Large intestine (tissue), 3 donors: ENCODE measurements at regions not wholly inside any gene's neighbourhood (a gene's known extent, or its start where the extent isn't known, plus 50 kb on each side); places are given as distances from the start of the nearest gene placed in this dataset.

Source experiments
- DNase-seq, 2 donors: peaks; one replicate each; pipeline versions ENCODE4 v3.0.0 to v3.0.0-alpha.2; 2013
- H3K27ac ChIP-seq: one replicate; pipeline ENCODE4 v1.5.1; 2013; ENCODE audit warnings: low read length
- H3K27me3 ChIP-seq: 2 replicates; pipeline ENCODE4 v1.6.1; 2013; ENCODE audit warnings: low read length; ENCODE audit not compliant: control insufficient read depth, insufficient read depth
- H3K36me3 ChIP-seq: 2 replicates; pipeline ENCODE4 v1.6.1; 2013; ENCODE audit warnings: low read length; ENCODE audit not compliant: control insufficient read depth, insufficient read depth
- H3K4me1 ChIP-seq: one replicate; pipeline ENCODE4 v1.6.1; 2013; ENCODE audit warnings: low read length; ENCODE audit not compliant: control insufficient read depth, insufficient read depth
- H3K4me3 ChIP-seq: one replicate; pipeline ENCODE4 v1.5.1; 2013; ENCODE audit warnings: low read length
- H3K9me3 ChIP-seq: one replicate; pipeline ENCODE4 v1.6.1; 2013; ENCODE audit warnings: mild to moderate bottlenecking, low read depth, low read length, moderate library complexity; ENCODE audit not compliant: control insufficient read depth
- WGBS: methylation state at CpG from one replicate; pipeline ENCODE4 v1.1.5; 2013; ENCODE audit warnings: low lambda C conversion rate; ENCODE audit not compliant: insufficient coverage; 5-methylcytosine and 5-hydroxymethylcytosine counted together

DNA sequence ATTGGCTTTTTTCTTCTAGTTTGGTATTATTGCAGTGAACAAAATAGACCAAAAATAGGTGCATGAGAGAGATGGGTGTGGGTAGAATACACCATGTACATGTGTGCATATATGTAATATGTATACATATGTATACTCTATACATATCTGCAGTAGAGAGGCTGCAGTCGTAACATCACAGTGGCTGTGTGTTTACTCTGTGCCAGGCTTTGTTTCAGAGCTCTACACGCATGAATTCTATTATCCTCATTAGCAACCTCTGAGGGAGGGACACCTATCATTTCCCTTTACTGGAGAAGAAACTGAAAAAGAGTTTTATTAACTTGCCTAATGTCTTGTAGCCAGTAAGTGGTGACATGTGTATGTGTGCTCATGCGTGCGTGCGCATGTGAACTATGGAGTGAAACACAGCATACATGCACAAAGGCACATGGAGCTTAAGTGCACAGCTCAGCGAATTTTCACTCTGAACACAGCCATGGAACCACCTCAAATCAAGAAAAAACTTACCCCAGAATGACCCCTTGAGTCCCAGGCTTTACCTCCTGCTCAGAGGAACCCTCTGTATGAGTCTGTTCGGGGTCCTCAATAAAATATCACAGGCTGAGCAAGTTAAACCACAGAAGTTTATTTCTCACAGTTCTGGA lies 452.5 kb downstream of the CDH26 start:
- Histone ChIP-seq H3K9me3 (no peaks in the 10 kb centered on the region), H3K4me1 (no peaks in the 10 kb centered on the region), H3K36me3 (no peaks in the 10 kb centered on the region), H3K27me3 (no peaks in the 10 kb centered on the region), H3K4me3 (no peak overlapping the region), H3K27ac (no peak overlapping the region)
- 100% methylated on average over 1 of the region's 7 CpGs for WGBS
- no peak for DNase-seq

DNA sequence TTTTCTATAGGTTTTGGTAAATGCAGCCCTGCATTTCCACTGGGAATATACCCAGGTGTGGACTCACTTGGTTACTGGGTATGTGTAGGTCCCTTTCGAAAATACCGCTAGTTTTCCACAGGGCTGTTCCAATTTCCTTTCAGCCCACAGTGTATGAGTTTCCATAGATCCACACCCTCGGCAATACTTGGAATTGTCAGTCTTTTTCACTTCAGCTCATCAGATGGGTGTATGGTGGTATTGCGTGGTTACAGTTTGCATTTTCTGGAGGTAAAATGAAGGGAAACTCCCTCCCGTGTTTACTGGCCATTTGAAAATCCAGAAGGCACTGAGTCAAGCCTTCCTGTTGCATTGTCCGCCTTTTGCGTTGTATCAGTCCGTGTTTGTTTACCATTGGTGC lies 453.6 kb downstream of the CDH26 start:
- H3K9me3 ChIP-seq = no peaks in the 10 kb centered on the region
- no peak for DNase-seq
- H3K27me3 ChIP-seq = no peaks in the 10 kb centered on the region
- H3K27ac ChIP-seq = no peak overlapping the region
- H3K4me1 ChIP-seq = no peaks in the 10 kb centered on the region
- no peak overlapping the region for H3K4me3 ChIP-seq
- H3K36me3 ChIP-seq = no peaks in the 10 kb centered on the region
- 100% methylated on average over 2 of the region's 8 CpGs for WGBS

DNA sequence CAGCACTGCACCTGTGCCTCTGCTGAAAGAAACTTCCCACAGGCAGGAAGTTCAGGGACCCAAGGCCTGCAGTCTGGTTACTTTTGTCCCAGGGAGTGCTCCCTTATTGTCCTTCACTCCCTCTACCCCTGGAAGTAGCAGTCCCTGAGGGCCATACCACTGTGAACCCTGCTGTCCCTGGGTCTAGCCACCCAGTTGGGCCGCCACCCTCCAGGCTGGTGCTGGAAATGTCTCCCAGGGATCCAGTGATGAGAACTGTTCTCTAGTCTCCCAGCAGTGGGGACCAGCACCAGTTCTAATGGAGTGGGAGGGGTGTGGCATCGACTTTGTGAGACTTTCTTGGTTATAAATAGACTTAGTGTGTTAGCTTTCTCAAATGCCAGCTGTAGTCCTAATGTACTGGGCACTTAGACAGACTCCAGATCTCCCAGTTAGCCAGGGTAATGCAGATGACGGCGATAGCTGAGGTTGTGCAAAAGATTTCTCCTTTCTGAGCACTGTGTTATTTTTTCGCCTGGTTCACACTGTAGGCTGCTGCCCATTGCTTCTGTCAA lies 462.5 kb downstream of the CDH26 start:
- Histone ChIP-seq H3K36me3 (no peaks in the 10 kb centered on the region), H3K4me3 (no peak overlapping the region), H3K27ac (no peak overlapping the region), H3K9me3 (no peaks in the 10 kb centered on the region), H3K4me1 (no peaks in the 10 kb centered on the region), H3K27me3 (no peaks in the 10 kb centered on the region)
- no peak for DNase-seq
- 80% methylated on average over 2 of the region's 5 CpGs for WGBS

DNA sequence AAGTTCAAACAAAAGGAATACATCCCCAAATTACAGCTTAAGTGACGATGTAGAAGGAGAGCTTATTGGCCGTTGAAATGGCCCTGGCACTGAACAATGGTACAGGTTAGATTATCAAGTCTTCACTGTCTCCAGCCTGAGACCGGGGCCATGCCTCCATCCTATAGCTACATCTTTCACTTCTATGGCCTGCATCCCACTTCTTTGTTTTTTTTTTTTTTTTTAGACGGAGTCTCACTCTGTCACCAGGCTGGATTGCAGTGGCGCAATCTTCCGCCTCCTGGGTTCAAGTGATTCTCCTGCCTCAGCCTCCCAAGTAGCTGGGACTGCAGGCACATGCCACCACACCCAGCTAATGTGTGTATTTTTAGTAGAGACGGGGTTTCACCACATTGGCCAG lies 464.6 kb downstream of the CDH26 start:
- H3K4me1 ChIP-seq = no peaks in the 10 kb centered on the region
- no peak for DNase-seq
- H3K36me3 ChIP-seq = no peaks in the 10 kb centered on the region
- no peak overlapping the region for H3K27ac ChIP-seq
- 93% methylated on average over 2 of the region's 7 CpGs for WGBS
- H3K27me3 ChIP-seq = no peaks in the 10 kb centered on the region
- no peak overlapping the region for H3K4me3 ChIP-seq
- no peaks in the 10 kb centered on the region for H3K9me3 ChIP-seq

DNA sequence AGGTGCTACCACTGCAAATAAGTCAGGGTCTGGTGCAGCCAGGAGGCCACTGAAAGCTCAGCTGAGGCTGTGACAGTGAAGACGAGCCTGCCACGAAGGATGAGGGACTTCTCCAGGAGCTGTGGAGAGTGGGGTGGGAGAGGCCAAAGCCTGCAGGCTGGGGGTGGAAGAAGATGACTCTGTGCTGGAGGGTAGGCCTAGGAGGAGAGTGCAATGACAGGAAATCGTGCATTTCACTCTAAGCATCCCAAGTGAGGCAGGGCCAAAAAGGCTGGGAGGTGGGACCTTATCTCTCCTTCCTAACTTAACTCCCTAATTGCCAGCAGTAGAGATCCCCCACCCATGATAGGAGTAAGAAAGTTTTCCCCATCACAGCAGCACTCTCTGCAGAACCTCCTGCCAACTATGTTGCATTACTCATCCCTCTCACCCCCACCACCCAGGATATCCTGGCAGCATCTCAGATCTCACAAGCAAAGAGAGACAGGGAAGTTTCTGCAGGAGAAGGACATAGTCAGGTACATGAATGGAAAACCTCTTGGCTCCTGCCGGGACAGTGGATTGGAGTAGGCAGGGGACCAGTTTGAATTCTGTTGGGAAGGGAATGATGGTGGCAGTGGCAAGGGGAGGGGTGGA lies 466.2 kb downstream of the CDH26 start:
- no peak overlapping the region for H3K4me3 ChIP-seq
- H3K27ac ChIP-seq = no peak overlapping the region
- no peak for DNase-seq
- no peaks in the 10 kb centered on the region for H3K27me3 ChIP-seq
- H3K36me3 ChIP-seq = no peaks in the 10 kb centered on the region
- no CpG with 5 or more reads among the region's 4 CpGs for WGBS
- no peaks in the 10 kb centered on the region for H3K9me3 ChIP-seq
- no peaks in the 10 kb centered on the region for H3K4me1 ChIP-seq

DNA sequence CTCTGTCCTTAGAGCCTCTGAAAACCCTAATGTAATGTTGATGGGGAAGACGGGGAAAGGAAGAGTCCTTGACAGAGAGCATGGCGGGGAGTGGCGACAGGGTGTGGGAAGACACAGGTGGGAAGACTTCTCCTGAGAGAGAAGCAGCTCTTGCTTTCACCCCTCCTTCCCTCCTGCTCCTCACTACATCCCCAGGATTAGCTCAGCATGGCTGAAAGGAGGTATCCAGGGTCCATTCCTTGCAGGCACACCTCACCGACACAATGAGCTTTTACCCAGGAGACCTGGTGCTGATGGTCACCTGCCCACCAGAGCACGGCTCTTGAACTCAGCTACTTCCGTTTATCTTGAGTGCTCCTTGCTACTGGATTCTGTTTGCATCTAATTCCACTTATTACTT lies 469.3 kb downstream of the CDH26 start:
- DNase-seq = no peak
- H3K9me3 ChIP-seq = no peaks in the 10 kb centered on the region
- no peak overlapping the region for H3K4me3 ChIP-seq
- no peaks in the 10 kb centered on the region for H3K27me3 ChIP-seq
- no CpG with 5 or more reads among the region's 6 CpGs for WGBS
- H3K27ac ChIP-seq = no peak overlapping the region
- H3K4me1 ChIP-seq = no peaks in the 10 kb centered on the region
- H3K36me3 ChIP-seq = no peaks in the 10 kb centered on the region

DNA sequence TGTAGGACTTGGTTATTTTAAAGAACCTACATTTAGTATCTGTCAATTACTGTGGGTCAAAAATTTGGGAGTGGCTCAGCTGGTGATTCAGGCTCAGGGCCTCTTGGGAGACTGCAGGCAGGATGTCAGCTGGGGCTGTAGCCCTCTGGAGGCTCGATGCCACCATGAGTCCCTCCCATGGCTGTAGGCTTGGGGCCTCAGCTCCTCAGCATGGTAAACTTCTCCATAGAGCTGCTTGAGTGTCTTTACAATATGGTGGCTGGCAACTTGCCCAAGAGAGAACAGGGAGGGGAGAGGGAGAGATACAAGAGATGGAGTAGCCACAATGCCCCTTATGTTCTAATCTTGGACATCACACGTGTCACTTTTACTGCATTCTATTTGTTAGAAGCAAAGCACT lies 470.4 kb downstream of the CDH26 start:
- Histone ChIP-seq H3K36me3 (no peaks in the 10 kb centered on the region), H3K9me3 (no peaks in the 10 kb centered on the region), H3K4me3 (no peak overlapping the region), H3K27ac (no peak overlapping the region), H3K27me3 (no peaks in the 10 kb centered on the region), H3K4me1 (no peaks in the 10 kb centered on the region)
- 60% methylated on average over 1 of the region's 2 CpGs for WGBS
- no peak for DNase-seq

DNA sequence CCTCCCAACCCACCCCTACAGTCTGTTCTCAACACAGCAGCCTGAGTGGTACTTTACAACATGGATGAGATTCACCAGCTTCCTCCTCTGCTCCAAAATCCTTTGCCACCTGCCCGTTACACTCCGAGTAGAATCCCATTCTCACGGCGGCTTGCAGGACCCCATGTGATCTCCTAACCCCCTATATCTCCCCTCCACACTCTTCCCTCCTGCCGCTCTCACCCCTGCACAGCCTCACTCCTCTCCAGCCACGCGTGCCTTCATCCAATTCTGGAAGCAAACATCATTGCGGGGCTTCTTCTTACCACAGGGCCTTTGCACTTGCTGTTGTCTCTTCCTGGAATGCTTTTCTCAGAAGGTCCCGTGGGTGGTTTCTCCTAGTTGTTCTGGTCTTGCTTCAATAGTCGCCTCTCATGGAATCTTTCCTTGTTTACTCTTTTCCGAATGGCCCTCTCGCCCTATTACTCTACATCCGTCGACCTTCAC lies 472.3 kb downstream of the CDH26 start:
- Histone ChIP-seq H3K27me3 (no peaks in the 10 kb centered on the region), H3K9me3 (no peaks in the 10 kb centered on the region), H3K4me1 (no peaks in the 10 kb centered on the region), H3K27ac (no peak overlapping the region), H3K36me3 (no peaks in the 10 kb centered on the region), H3K4me3 (no peak overlapping the region)
- WGBS = 98% methylated on average over 8 of the region's 14 CpGs
- DNase-seq = no peak

DNA sequence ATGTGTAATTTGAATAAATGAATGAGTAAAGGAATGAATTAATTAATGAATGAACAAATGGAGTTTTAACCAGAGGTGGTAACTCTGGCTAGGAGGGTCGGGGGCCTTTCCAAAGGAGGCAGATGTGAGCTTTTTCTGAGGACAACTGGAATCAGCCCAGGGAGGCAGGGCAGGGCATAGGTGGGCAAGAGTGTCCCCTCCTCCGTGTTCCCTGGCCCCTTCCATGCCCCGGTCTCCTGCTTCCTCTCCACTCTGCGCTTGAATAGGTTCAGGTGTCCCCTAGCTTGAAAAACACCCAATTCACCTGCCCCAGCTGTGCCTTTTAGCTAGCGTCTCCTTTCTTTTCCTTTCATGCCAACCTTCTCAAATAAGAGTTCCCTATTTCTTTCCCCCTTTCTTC lies 473.1 kb downstream of the CDH26 start:
- H3K27ac ChIP-seq = no peak overlapping the region
- no peak overlapping the region for H3K4me3 ChIP-seq
- no peaks in the 10 kb centered on the region for H3K27me3 ChIP-seq
- H3K36me3 ChIP-seq = no peaks in the 10 kb centered on the region
- no peaks in the 10 kb centered on the region for H3K9me3 ChIP-seq
- DNase-seq = no peak
- H3K4me1 ChIP-seq = no peaks in the 10 kb centered on the region
- 93% methylated on average over 3 of the region's 5 CpGs for WGBS

DNA sequence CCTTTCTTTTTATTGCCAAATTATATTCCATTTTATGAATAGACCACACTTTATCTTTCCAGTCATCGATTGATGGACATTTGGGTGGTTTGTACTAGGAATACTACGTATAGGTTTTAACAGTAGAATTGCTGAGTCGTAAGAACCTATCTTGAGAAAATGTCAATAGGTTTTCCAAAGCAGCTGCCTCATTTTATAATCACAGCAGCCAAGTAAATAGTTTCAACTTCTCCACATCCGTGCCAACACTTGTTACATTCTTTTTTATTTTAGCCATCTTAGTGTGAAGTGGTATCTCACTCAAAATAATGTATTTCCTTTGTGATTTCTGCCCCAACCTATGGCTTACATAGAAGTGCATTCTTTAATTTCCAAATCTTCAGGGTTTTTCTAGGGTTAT lies 479.2 kb downstream of the CDH26 start:
- 76% methylated on average over 4 of the region's 4 CpGs for WGBS
- Histone ChIP-seq H3K4me3 (no peak overlapping the region), H3K4me1 (no peaks in the 10 kb centered on the region), H3K9me3 (no peaks in the 10 kb centered on the region), H3K36me3 (no peaks in the 10 kb centered on the region), H3K27ac (no peak overlapping the region), H3K27me3 (no peaks in the 10 kb centered on the region)
- DNase-seq = no peak
